ENCODE measurements at regions not wholly inside any gene's neighbourhood (a gene's known extent, or its start where the extent isn't known, plus 50 kb on each side); places are given as distances from the start of the nearest gene placed in this dataset.

- TF ChIP-seq CTCF (conservative IDR thresholded peaks at IDR 0.05), result no peak
- TF ChIP-seq EZH2 (IDR thresholded peaks at IDR 0.05; ENCODE audit: low read depth), result no peak
Measured at GRCh38 chr2:203619267-203619878, 84.3 kb upstream of the RAPH1 start.

All from PC-9 (cell line).